ENCODE measurements at regions not wholly inside any gene's neighbourhood (a gene's known extent, or its start where the extent isn't known, plus 50 kb on each side); places are given as distances from the start of the nearest gene placed in this dataset.
"Not testable (repeated sequence)": the region's sequence is repeated elsewhere in the genome, so short reads cannot be mapped to it uniquely, and the experiment has no call there.

GRCh38 chr9:40909821-40910220 lies 218.7 kb downstream of the FOXD4L6 start:
- DNase-seq (no peak), ATAC-seq (no peak)
- Mint-ChIP-seq H3K4me3 (no peak overlapping the region), H3K27me3 (peaks cover 2% of the 10 kb centered on the region), H3K4me1 (no peaks in the 10 kb centered on the region), H3K36me3 (ENCODE audit: low read depth) (peaks cover 22% of the 10 kb centered on the region), H3K27ac (no peak overlapping the region), H3K9me3 (ENCODE audit: low read depth) (peaks cover 66% of the 10 kb centered on the region)
- ChIA-PET POLR2A (no interaction called here), CTCF (no interaction called here)
- intact Hi-C loops (cut with DNase I, micrococcal nuclease): loop anchor here in 1 of 2 experiments (2.0 kb wide), 1 partner anchor 23 kb away; no protein-coding TSS in a partner anchor

- ATAC-seq: not testable (repeated sequence)
Observed at GRCh38 chr9:40909111-40909510, 219.4 kb downstream of the FOXD4L6 start.

GRCh38 chr9:40907657-40908624 lies 220.5 kb downstream of the FOXD4L6 start:
- H3K4me1 Mint-ChIP-seq: no peaks in the 10 kb centered on the region
- peaks cover 64% of the 10 kb centered on the region for H3K9me3 Mint-ChIP-seq (ENCODE audit: low read depth)

More at GRCh38 chr9:40909111-40909510, 219.4 kb downstream of the FOXD4L6 start:
- H3K27me3 Mint-ChIP-seq; H3K27ac Mint-ChIP-seq; POLR2A ChIA-PET; CTCF ChIA-PET; H3K4me3 Mint-ChIP-seq; DNase-seq; H3K4me1 Mint-ChIP-seq; intact Hi-C loops (cut with DNase I, micrococcal nuclease): not testable (repeated sequence)
- H3K9me3 Mint-ChIP-seq (ENCODE audit: low read depth): peaks cover 66% of the 10 kb centered on the region
- peaks cover 23% of the 10 kb centered on the region for H3K36me3 Mint-ChIP-seq (ENCODE audit: low read depth)

GRCh38 chr9:40906879-40907278 lies 221.6 kb downstream of the FOXD4L6 start:
- not testable (repeated sequence) for H3K27ac Mint-ChIP-seq, ATAC-seq

More at GRCh38 chr9:40907657-40908624, 220.5 kb downstream of the FOXD4L6 start:
- ATAC-seq (no peak), DNase-seq (no peak)
- intact Hi-C loops (cut with DNase I, micrococcal nuclease): no loop called here
- ChIA-PET CTCF (no interaction called here), POLR2A (no interaction called here)
- no peak overlapping the region for H3K4me3 Mint-ChIP-seq
- H3K27ac Mint-ChIP-seq: no peak overlapping the region
- peaks cover 32% of the 10 kb centered on the region for H3K36me3 Mint-ChIP-seq (ENCODE audit: low read depth)
- no peaks in the 10 kb centered on the region for H3K27me3 Mint-ChIP-seq

GRCh38 chr9:40892315-40892714 lies 236.2 kb downstream of the FOXD4L6 start:
- intact Hi-C loops (cut with DNase I, micrococcal nuclease); ATAC-seq; H3K4me1 Mint-ChIP-seq; DNase-seq; CTCF ChIA-PET; POLR2A ChIA-PET; H3K4me3 Mint-ChIP-seq; H3K27ac Mint-ChIP-seq; H3K27me3 Mint-ChIP-seq: not testable (repeated sequence)
- Mint-ChIP-seq H3K36me3 (ENCODE audit: low read depth) (peaks cover 79% of the 10 kb centered on the region), H3K9me3 (ENCODE audit: low read depth) (peaks cover 82% of the 10 kb centered on the region)

More at GRCh38 chr9:40906879-40907278, 221.6 kb downstream of the FOXD4L6 start:
- H3K9me3 Mint-ChIP-seq (ENCODE audit: low read depth): peaks cover 64% of the 10 kb centered on the region
- H3K4me3 Mint-ChIP-seq; intact Hi-C loops (cut with DNase I, micrococcal nuclease); POLR2A ChIA-PET; H3K27me3 Mint-ChIP-seq; CTCF ChIA-PET; H3K4me1 Mint-ChIP-seq; DNase-seq: not testable (repeated sequence)
- peaks cover 37% of the 10 kb centered on the region for H3K36me3 Mint-ChIP-seq (ENCODE audit: low read depth)

GRCh38 chr9:40885858-40886257 lies 242.6 kb downstream of the FOXD4L6 start:
- CTCF ChIA-PET, POLR2A ChIA-PET, H3K27me3 Mint-ChIP-seq, H3K27ac Mint-ChIP-seq, H3K4me1 Mint-ChIP-seq, H3K4me3 Mint-ChIP-seq, ATAC-seq, DNase-seq: not testable (repeated sequence)
- intact Hi-C loops (cut with DNase I, micrococcal nuclease): loop anchor here in 1 of 2 experiments (2.0 to 10.0 kb wide), 2 partner anchors 25 to 49 kb away; no protein-coding TSS in a partner anchor
- Mint-ChIP-seq H3K9me3 (ENCODE audit: low read depth) (peaks cover 74% of the 10 kb centered on the region), H3K36me3 (ENCODE audit: low read depth) (peaks cover 55% of the 10 kb centered on the region)

GRCh38 chr9:40884902-40885490 lies 243.5 kb downstream of the FOXD4L6 start:
- DNase-seq, ATAC-seq, POLR2A ChIA-PET, CTCF ChIA-PET, H3K27me3 Mint-ChIP-seq, H3K4me1 Mint-ChIP-seq, H3K4me3 Mint-ChIP-seq, H3K27ac Mint-ChIP-seq: not testable (repeated sequence)
- Mint-ChIP-seq H3K9me3 (ENCODE audit: low read depth) (peaks cover 75% of the 10 kb centered on the region), H3K36me3 (ENCODE audit: low read depth) (peaks cover 50% of the 10 kb centered on the region)
- intact Hi-C loops (cut with DNase I, micrococcal nuclease): loop anchor here in 1 of 2 experiments (10.0 kb wide), 1 partner anchor 50 kb away; no protein-coding TSS in a partner anchor

GRCh38 chr9:40884072-40884901 lies 244.2 kb downstream of the FOXD4L6 start:
- ChIA-PET CTCF (no interaction called here), POLR2A (no interaction called here)
- Mint-ChIP-seq H3K9me3 (ENCODE audit: low read depth) (peaks cover 79% of the 10 kb centered on the region), H3K27me3 (no peaks in the 10 kb centered on the region), H3K4me3 (no peak overlapping the region), H3K27ac (no peak overlapping the region), H3K36me3 (ENCODE audit: low read depth) (peaks cover 47% of the 10 kb centered on the region), H3K4me1 (no peaks in the 10 kb centered on the region)
- ATAC-seq (no peak), DNase-seq (peak; percentile 3)
- intact Hi-C loops (cut with DNase I, micrococcal nuclease): loop anchor here in 1 of 2 experiments (10.0 kb wide), 1 partner anchor 51 kb away; no protein-coding TSS in a partner anchor

GRCh38 chr9:40883423-40884071 lies 244.9 kb downstream of the FOXD4L6 start:
- ATAC-seq, CTCF ChIA-PET, DNase-seq, H3K27ac Mint-ChIP-seq, H3K4me3 Mint-ChIP-seq, POLR2A ChIA-PET, H3K4me1 Mint-ChIP-seq, H3K27me3 Mint-ChIP-seq: not testable (repeated sequence)
- Mint-ChIP-seq H3K36me3 (ENCODE audit: low read depth) (peaks cover 40% of the 10 kb centered on the region), H3K9me3 (ENCODE audit: low read depth) (peaks cover 78% of the 10 kb centered on the region)
- intact Hi-C loops (cut with DNase I, micrococcal nuclease): loop anchor here in 1 of 2 experiments (10.0 kb wide), 1 partner anchor 51 kb away; no protein-coding TSS in a partner anchor

GRCh38 chr9:40873753-40874295 lies 254.7 kb downstream of the FOXD4L6 start:
- H3K27ac Mint-ChIP-seq; H3K27me3 Mint-ChIP-seq; DNase-seq; H3K4me1 Mint-ChIP-seq; H3K4me3 Mint-ChIP-seq; CTCF ChIA-PET; ATAC-seq; intact Hi-C loops (cut with DNase I, micrococcal nuclease); POLR2A ChIA-PET: not testable (repeated sequence)
- Mint-ChIP-seq H3K9me3 (ENCODE audit: low read depth) (peaks cover 54% of the 10 kb centered on the region), H3K36me3 (ENCODE audit: low read depth) (peaks cover 34% of the 10 kb centered on the region)
